ENCODE measurements at regions not wholly inside any gene's neighbourhood (a gene's known extent, or its start where the extent isn't known, plus 50 kb on each side); places are given as distances from the start of the nearest gene placed in this dataset.

- H3K4me1 ChIP-seq (ENCODE audit: control insufficient read depth in 1 of 2, insufficient read depth in 2 of 2, low read length in 2 of 2): no peaks in the 10 kb centered on the region
- no peaks in the 10 kb centered on the region for H3K79me2 ChIP-seq (ENCODE audit: insufficient read depth, low read length)
- no peak overlapping the region for H3K9ac ChIP-seq (ENCODE audit: low read length)
- RAD21 ChIA-PET (ENCODE audit: low non-redundant PET in 1 of 2, low total read pairs in 2 of 2, uncharacterized antibody in 2 of 2, unreplicated experiment in 2 of 2): interaction anchor here in 1 of 2 experiments (0.6 kb wide), 1 partner anchor 16 kb away, joined by 6 read pairs; no protein-coding TSS in a partner anchor
- CTCF ChIA-PET: no interaction called here
- ATAC-seq: no peak
- no peaks in the 10 kb centered on the region for H3K9me3 ChIP-seq (ENCODE audit: control insufficient read depth in 1 of 2, insufficient read depth in 1 of 2, low read depth in 1 of 2, low read length in 2 of 2)
- POLR2A ChIA-PET: no interaction called here
- no peak overlapping the region for H3K4me3 ChIP-seq (replicated peaks in 1 of 2; ENCODE audit: low read depth in 1 of 2, low read length in 2 of 2)
- no peaks in the 10 kb centered on the region for H3K9me2 ChIP-seq (ENCODE audit: insufficient read depth)
- BruUV-seq (replicated peaks): no TSS peak
- H3K36me3 ChIP-seq (ENCODE audit: control insufficient read depth in 1 of 2, insufficient read depth in 2 of 2, low read length in 2 of 2): no peaks in the 10 kb centered on the region
- TF ChIP-seq TCF7L2 (IDR thresholded peaks at IDR 0.05; ENCODE audit: borderline replicate concordance, extremely low read depth, insufficient read depth, insufficient read length) (no peak), POLR2A (IDR thresholded peaks at IDR 0.05; ENCODE audit: borderline replicate concordance, extremely low read depth, insufficient read depth, insufficient read length) (no peak), FOSL1 (IDR thresholded peaks at IDR 0.05; ENCODE audit: low read depth) (no peak), REST (IDR thresholded peaks at IDR 0.05; ENCODE audit: low read depth) (no peak), SRF (IDR thresholded peaks at IDR 0.05; ENCODE audit: low read depth) (no peak), JUND (IDR thresholded peaks at IDR 0.05) (no peak)
- TF ChIP-seq, protein P1, sequence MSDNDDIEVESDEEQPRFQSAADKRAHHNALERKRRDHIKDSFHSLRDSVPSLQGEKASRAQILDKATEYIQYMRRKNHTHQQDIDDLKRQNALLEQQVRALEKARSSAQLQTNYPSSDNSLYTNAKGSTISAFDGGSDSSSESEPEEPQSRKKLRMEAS (IDR thresholded peaks at IDR 0.05): no peak
- no peak overlapping the region for H3K4me2 ChIP-seq (ENCODE audit: low read length)
- H2AFZ ChIP-seq (ENCODE audit: low read depth, low read length, poor library complexity, severe bottlenecking): no peak overlapping the region
- no peak for DNase-seq (ENCODE audit: low read depth, low spot score)
- no peaks in the 10 kb centered on the region for H3K27me3 ChIP-seq (ENCODE audit: insufficient read depth, low read length)
- H4K20me1 ChIP-seq (ENCODE audit: insufficient read depth): no peaks in the 10 kb centered on the region
- H3K27ac ChIP-seq (ENCODE audit: low read depth, low read length): no peak overlapping the region
- intact Hi-C loops (cut with micrococcal nuclease): no loop called here
Observed at GRCh38 chr12:46702581-46703344, 123.0 kb downstream of the SLC38A4 start.

Measured in HCT116 (cell line).